ENCODE measurements at regions not wholly inside any gene's neighbourhood (a gene's known extent, or its start where the extent isn't known, plus 50 kb on each side); places are given as distances from the start of the nearest gene placed in this dataset.
"Not testable (repeated sequence)": the region's sequence is repeated elsewhere in the genome, so short reads cannot be mapped to it uniquely, and the experiment has no call there.

- no peak for DNase-seq
Observed at GRCh38 chr7:152594801-152595200, 81.1 kb downstream of the XRCC2 start.

GRCh38 chr7:152591976-152592375 is 84.0 kb downstream of the XRCC2 start:
- no peak for DNase-seq

GRCh38 chr7:152590481-152590880 is 85.5 kb downstream of the XRCC2 start:
- DNase-seq = no peak

- DNase-seq = not testable (repeated sequence)
Observed at GRCh38 chr7:152589821-152590220, 86.1 kb downstream of the XRCC2 start.

- no peak for DNase-seq
Observed at GRCh38 chr7:152588350-152588749, 87.6 kb downstream of the XRCC2 start.

GRCh38 chr7:152587366-152587765 is 88.6 kb downstream of the XRCC2 start:
- no peak for DNase-seq

- DNase-seq = no peak
Observed at GRCh38 chr7:152583006-152583405, 92.9 kb downstream of the XRCC2 start.

- DNase-seq = no peak
Observed at GRCh38 chr7:152579070-152579469, 96.9 kb downstream of the XRCC2 start.

GRCh38 chr7:152577339-152577738 is 98.6 kb downstream of the XRCC2 start:
- no peak for DNase-seq

- no peak for DNase-seq
Observed at GRCh38 chr7:152574892-152575548, 100.9 kb downstream of the XRCC2 start.

GRCh38 chr7:152573186-152573585 is 102.8 kb downstream of the XRCC2 start:
- not testable (repeated sequence) for DNase-seq

- DNase-seq = no peak
Observed at GRCh38 chr7:152572101-152572500, 103.8 kb downstream of the XRCC2 start.

- peak; percentile 54 for DNase-seq
Observed at GRCh38 chr7:152571068-152571467, 104.9 kb downstream of the XRCC2 start.

GRCh38 chr7:152568972-152569371 is 107.0 kb downstream of the XRCC2 start:
- no peak for DNase-seq

- no peak for DNase-seq
Observed at GRCh38 chr7:152565731-152566130, 110.2 kb downstream of the XRCC2 start.

- DNase-seq = no peak
Observed at GRCh38 chr7:152564656-152565250, 111.2 kb downstream of the XRCC2 start.

- DNase-seq = no peak
Observed at GRCh38 chr7:152556013-152556755, 119.8 kb downstream of the XRCC2 start.

GRCh38 chr7:152553671-152554317 is 118.0 kb upstream of the KMT2C start:
- no peak for DNase-seq

- DNase-seq = no peak
Observed at GRCh38 chr7:152551304-152552036, 115.7 kb upstream of the KMT2C start.

GRCh38 chr7:152544971-152545619 is 109.3 kb upstream of the KMT2C start:
- no peak for DNase-seq

GRCh38 chr7:152544481-152544927 is 108.7 kb upstream of the KMT2C start:
- no peak for DNase-seq

GRCh38 chr7:152543799-152544198 is 108.0 kb upstream of the KMT2C start:
- DNase-seq = no peak
